Panc1 (cell line): ENCODE measurements at regions not wholly inside any gene's neighbourhood (a gene's known extent, or its start where the extent isn't known, plus 50 kb on each side); places are given as distances from the start of the nearest gene placed in this dataset.

Experiments
- ATAC-seq: fragments of 200-7000 bp; cut with Tn5 transposase; 2 replicates; pipeline ENCODE4 v1.9.1; 2020; ENCODE audit warnings: mild to moderate bottlenecking, moderate library complexity
- BruUV-seq: library from RNA; stranded (reverse); fragments of 400-500 nt; replicated peaks from 2 replicates; lab custom pipeline; 2021; lab: Mats Ljungman, UMichigan
- CTCF ChIA-PET: fragments of 300-600 bp; sonication (Branson Sonifier 250); formaldehyde crosslinking; loops from one replicate; lab custom pipeline; 2022; ENCODE audit warnings: antibody characterized with exemption; lab: Charles Lee
- POLR2A ChIA-PET: fragments of 300-600 bp; sonication (Branson Sonifier 250); formaldehyde crosslinking; loops from one replicate; lab custom pipeline; 2022; ENCODE audit warnings: antibody characterized with exemption; lab: Charles Lee
- DNase-seq: peaks from one replicate; pipeline ENCODE4 v3.0.0-alpha.2; 2010; ENCODE audit warnings: low read depth, low spot score
- H3K27ac ChIP-seq: 2 replicates; pipeline ENCODE4 v1.5.1; 2011; ENCODE audit warnings: mild to moderate bottlenecking, low read length, inconsistent platforms
- H3K27me3 ChIP-seq: fragments of 200-500 bp; sonication (Bioruptor generic); 2 replicates; pipeline ENCODE4 v1.6.0; 2014; ENCODE audit warnings: low read length, inconsistent platforms; ENCODE audit not compliant: control insufficient read depth, insufficient read depth
- H3K36me3 ChIP-seq: fragments of 200-500 bp; sonication (Bioruptor generic); 2 replicates; pipeline ENCODE4 v1.5.1; 2014; ENCODE audit warnings: inconsistent platforms, mild to moderate bottlenecking, low read length, moderate library complexity; ENCODE audit not compliant: control insufficient read depth, insufficient read depth
- H3K4me1 ChIP-seq: 2 replicates; pipeline ENCODE4 v1.5.1; 2011; ENCODE audit warnings: inconsistent platforms, mild to moderate bottlenecking, low read length, moderate library complexity; ENCODE audit not compliant: control insufficient read depth, insufficient read depth
- H3K4me3 ChIP-seq, 2 experiments: 2 replicates each; pipeline ENCODE4 v1.5.1; 2011 to 2012; ENCODE audit warnings: low read depth in 2 of 2, low read length in 2 of 2, mild to moderate bottlenecking in 2 of 2, inconsistent platforms in 1 of 2, moderate library complexity in 1 of 2
- H3K9me3 ChIP-seq: fragments of 200-500 bp; sonication (Bioruptor generic); 2 replicates; pipeline ENCODE4 v1.5.1; 2014; ENCODE audit warnings: low read depth, mild to moderate bottlenecking, inconsistent platforms, low read length, moderate library complexity; ENCODE audit not compliant: control insufficient read depth, insufficient read depth
- POLR2AphosphoS5 ChIP-seq: IDR thresholded peaks from 2 replicates; pipeline ENCODE4 v1.6.1; 2012; ENCODE audit warnings: mild to moderate bottlenecking, low read depth, low read length, moderate library complexity
- SIN3A ChIP-seq: IDR thresholded peaks from 2 replicates; pipeline ENCODE4 v1.6.1; 2012; ENCODE audit warnings: low read depth, mild to moderate bottlenecking, low read length, moderate library complexity, borderline replicate concordance; ENCODE audit not compliant: insufficient read depth
- TCF7L2 ChIP-seq: IDR thresholded peaks from 2 replicates; pipeline ENCODE4 v1.6.1; 2011; ENCODE audit warnings: mild to moderate bottlenecking, low read depth, low read length, inconsistent platforms
- in situ Hi-C: cut with HindIII; loops from 2 replicates; pipeline ENCODE4 v1.10.0; 2016; ENCODE audit warnings: low sequenced_read_pairs, low pct_unique_long_range_greater_than_20kb
- intact Hi-C: fragments of 100-400 bp; cut with micrococcal nuclease; formaldehyde crosslinking; loops from one replicate; pipeline ENCODE4 v1.10.0; 2022; ENCODE audit not compliant: unreplicated experiment
- TF ChIP-seq, protein P1 (sequence below), 2 experiments: IDR thresholded peaks; 2 replicates each; pipeline ENCODE4 v1.6.1; 2011 to 2012; ENCODE audit warnings: low read depth in 2 of 2, control low read depth in 1 of 2, low read length in 1 of 2, mild to moderate bottlenecking in 1 of 2, moderate library complexity in 1 of 2; ENCODE audit not compliant: insufficient read depth in 1 of 2
- TF ChIP-seq, protein P2 (sequence below): fragments of 450-650 bp; IDR thresholded peaks from 2 replicates; pipeline ENCODE4 v1.5.1; 2017; ENCODE audit warnings: mild to moderate bottlenecking

DNA sequence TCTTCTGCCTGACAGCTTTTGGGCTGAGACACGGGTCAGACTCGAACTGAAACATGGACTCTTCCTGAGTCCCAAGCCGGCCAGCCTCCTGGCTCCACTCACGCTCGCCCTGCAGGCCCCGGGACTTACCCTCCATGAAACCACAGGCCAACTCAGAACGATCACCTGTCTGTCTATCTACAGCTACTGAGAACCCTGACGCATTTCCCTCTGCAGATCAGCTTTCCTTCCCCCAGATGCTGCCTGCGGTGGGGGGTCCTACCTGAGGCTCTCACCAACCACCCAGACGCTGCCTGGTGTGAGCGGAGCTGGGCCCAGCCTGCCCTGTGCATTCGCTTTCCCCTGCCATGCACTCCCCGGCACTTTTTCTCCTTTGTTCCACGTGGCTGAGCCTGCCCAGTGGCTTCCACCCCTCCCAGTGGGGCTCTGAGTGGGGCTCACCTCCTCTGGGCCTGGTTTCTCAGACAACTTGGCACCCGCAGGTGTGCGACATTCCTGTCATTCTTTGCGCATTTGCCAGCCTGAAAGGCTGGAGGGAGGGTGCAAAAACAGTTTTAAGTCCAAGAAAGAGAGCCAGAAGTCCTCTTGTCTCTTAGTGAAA is 60.2 kb downstream of the PLXNA1 start:
- no TSS peak for BruUV-seq
- H3K4me3 ChIP-seq = no peak overlapping the region
- peaks cover 15% of the 10 kb centered on the region for H3K4me1 ChIP-seq
- H3K36me3 ChIP-seq = no peaks in the 10 kb centered on the region
- ChIA-PET POLR2A (no interaction called here), CTCF (no interaction called here)
- in situ Hi-C loops = no loop called here
- peak overlapping the region; percentile 39; the same call in 1 of the 2 replicates for H3K27ac ChIP-seq
- no peak for DNase-seq
- intact Hi-C loops = no loop called here
- no peaks in the 10 kb centered on the region for H3K9me3 ChIP-seq
- ATAC-seq = peak; percentile 26; the same call in 1 of the 2 replicates
- TF ChIP-seq SIN3A = no peak
- TF ChIP-seq, protein P1, sequence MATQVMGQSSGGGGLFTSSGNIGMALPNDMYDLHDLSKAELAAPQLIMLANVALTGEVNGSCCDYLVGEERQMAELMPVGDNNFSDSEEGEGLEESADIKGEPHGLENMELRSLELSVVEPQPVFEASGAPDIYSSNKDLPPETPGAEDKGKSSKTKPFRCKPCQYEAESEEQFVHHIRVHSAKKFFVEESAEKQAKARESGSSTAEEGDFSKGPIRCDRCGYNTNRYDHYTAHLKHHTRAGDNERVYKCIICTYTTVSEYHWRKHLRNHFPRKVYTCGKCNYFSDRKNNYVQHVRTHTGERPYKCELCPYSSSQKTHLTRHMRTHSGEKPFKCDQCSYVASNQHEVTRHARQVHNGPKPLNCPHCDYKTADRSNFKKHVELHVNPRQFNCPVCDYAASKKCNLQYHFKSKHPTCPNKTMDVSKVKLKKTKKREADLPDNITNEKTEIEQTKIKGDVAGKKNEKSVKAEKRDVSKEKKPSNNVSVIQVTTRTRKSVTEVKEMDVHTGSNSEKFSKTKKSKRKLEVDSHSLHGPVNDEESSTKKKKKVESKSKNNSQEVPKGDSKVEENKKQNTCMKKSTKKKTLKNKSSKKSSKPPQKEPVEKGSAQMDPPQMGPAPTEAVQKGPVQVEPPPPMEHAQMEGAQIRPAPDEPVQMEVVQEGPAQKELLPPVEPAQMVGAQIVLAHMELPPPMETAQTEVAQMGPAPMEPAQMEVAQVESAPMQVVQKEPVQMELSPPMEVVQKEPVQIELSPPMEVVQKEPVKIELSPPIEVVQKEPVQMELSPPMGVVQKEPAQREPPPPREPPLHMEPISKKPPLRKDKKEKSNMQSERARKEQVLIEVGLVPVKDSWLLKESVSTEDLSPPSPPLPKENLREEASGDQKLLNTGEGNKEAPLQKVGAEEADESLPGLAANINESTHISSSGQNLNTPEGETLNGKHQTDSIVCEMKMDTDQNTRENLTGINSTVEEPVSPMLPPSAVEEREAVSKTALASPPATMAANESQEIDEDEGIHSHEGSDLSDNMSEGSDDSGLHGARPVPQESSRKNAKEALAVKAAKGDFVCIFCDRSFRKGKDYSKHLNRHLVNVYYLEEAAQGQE (IDR thresholded peaks at IDR 0.05; ENCODE audit: insufficient read depth in 1 of 2, low read depth in 2 of 2, low read length in 1 of 2) = no peak
- no peak for TF ChIP-seq POLR2AphosphoS5
- TF ChIP-seq, protein P2, sequence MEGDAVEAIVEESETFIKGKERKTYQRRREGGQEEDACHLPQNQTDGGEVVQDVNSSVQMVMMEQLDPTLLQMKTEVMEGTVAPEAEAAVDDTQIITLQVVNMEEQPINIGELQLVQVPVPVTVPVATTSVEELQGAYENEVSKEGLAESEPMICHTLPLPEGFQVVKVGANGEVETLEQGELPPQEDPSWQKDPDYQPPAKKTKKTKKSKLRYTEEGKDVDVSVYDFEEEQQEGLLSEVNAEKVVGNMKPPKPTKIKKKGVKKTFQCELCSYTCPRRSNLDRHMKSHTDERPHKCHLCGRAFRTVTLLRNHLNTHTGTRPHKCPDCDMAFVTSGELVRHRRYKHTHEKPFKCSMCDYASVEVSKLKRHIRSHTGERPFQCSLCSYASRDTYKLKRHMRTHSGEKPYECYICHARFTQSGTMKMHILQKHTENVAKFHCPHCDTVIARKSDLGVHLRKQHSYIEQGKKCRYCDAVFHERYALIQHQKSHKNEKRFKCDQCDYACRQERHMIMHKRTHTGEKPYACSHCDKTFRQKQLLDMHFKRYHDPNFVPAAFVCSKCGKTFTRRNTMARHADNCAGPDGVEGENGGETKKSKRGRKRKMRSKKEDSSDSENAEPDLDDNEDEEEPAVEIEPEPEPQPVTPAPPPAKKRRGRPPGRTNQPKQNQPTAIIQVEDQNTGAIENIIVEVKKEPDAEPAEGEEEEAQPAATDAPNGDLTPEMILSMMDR = no peak
- TF ChIP-seq TCF7L2 = no peak
- no peaks in the 10 kb centered on the region for H3K27me3 ChIP-seq

GRCh38 chr3:127043731-127044510 is 61.0 kb downstream of the PLXNA1 start:
- intact Hi-C loops = no loop called here
- in situ Hi-C loops = no loop called here
- POLR2A ChIA-PET = no interaction called here
- ATAC-seq = 0 out of 2 replicates have a peak, but pooled peaks have one; percentile 20
- peaks cover 15% of the 10 kb centered on the region for H3K4me1 ChIP-seq
- no peaks in the 10 kb centered on the region for H3K27me3 ChIP-seq
- H3K9me3 ChIP-seq = no peaks in the 10 kb centered on the region
- no peaks in the 10 kb centered on the region for H3K36me3 ChIP-seq
- CTCF ChIA-PET = no interaction called here
- peak overlapping the region; percentile 39; the same call in 1 of the 2 replicates for H3K27ac ChIP-seq
- H3K4me3 ChIP-seq = no peak overlapping the region
- TF ChIP-seq, protein P2 = no peak
- no peak for TF ChIP-seq SIN3A
- TF ChIP-seq TCF7L2 = no peak
- TF ChIP-seq, protein P1 (IDR thresholded peaks at IDR 0.05; ENCODE audit: insufficient read depth in 1 of 2, low read depth in 2 of 2, low read length in 1 of 2) = no peak
- no peak for TF ChIP-seq POLR2AphosphoS5
- BruUV-seq = no TSS peak
- no peak for DNase-seq
